Upper lobe of right lung (tissue), 1 donor: ENCODE measurements at regions not wholly inside any gene's neighbourhood (a gene's known extent, or its start where the extent isn't known, plus 50 kb on each side); places are given as distances from the start of the nearest gene placed in this dataset.

Source experiments
- ATAC-seq: fragments of 200-7000 bp; cut with Tn5 transposase; one replicate; pipeline ENCODE4 v1.9.1; 2020; ENCODE audit warnings: mild to moderate bottlenecking, moderate library complexity
- DNase-seq: peaks from one replicate; pipeline ENCODE4 v3.0.0-alpha.2; 2020
- H3K27ac ChIP-seq: fragments of 200-600 bp; one replicate; pipeline ENCODE4 v1.8.0; 2022
- H3K27me3 ChIP-seq: fragments of 200-600 bp; one replicate; pipeline ENCODE4 v1.8.0; 2022; ENCODE audit warnings: mild to moderate bottlenecking
- H3K36me3 ChIP-seq: fragments of 200-600 bp; one replicate; pipeline ENCODE4 v1.8.0; 2022
- H3K4me1 ChIP-seq: fragments of 200-600 bp; one replicate; pipeline ENCODE4 v1.8.0; 2022
- H3K4me3 ChIP-seq: fragments of 200-600 bp; one replicate; pipeline ENCODE4 v1.8.0; 2022; ENCODE audit warnings: mild to moderate bottlenecking
- H3K9me3 ChIP-seq: fragments of 200-600 bp; one replicate; pipeline ENCODE4 v1.8.0; 2022
- CTCF ChIP-seq: fragments of 200-600 bp; IDR thresholded peaks from one replicate; pipeline ENCODE4 v1.8.0; 2022; ENCODE audit warnings: antibody characterized with exemption
- intact Hi-C: fragments of 100-400 bp; cut with DNase I; formaldehyde crosslinking; loops from one replicate; pipeline ENCODE4 v1.11.0; 2022
- donor health status: DM: no; HTN: yes; CAD: no; lungs with severe emphysema.

GRCh38 chr18:57214976-57215375 lies 68.1 kb downstream of the BOD1L2 start:
- Histone ChIP-seq H3K27ac (no peak overlapping the region), H3K9me3 (no peaks in the 10 kb centered on the region), H3K36me3 (no peaks in the 10 kb centered on the region), H3K4me3 (no peak overlapping the region), H3K27me3 (no peaks in the 10 kb centered on the region), H3K4me1 (no peaks in the 10 kb centered on the region)
- ATAC-seq (no peak), DNase-seq (no peak)
- intact Hi-C loops: no loop called here
- TF ChIP-seq CTCF: no peak

- no peak overlapping the region for H3K4me3 ChIP-seq
- H3K9me3 ChIP-seq: no peaks in the 10 kb centered on the region
- no peaks in the 10 kb centered on the region for H3K4me1 ChIP-seq
- no peak for TF ChIP-seq CTCF
- H3K27ac ChIP-seq: no peak overlapping the region
- ATAC-seq (no peak), DNase-seq (no peak)
- H3K27me3 ChIP-seq: no peaks in the 10 kb centered on the region
- no peaks in the 10 kb centered on the region for H3K36me3 ChIP-seq
- intact Hi-C loops: no loop called here
Measured at GRCh38 chr18:57218281-57218680, 71.4 kb downstream of the BOD1L2 start.

- Histone ChIP-seq H3K9me3 (no peaks in the 10 kb centered on the region), H3K4me3 (no peak overlapping the region), H3K36me3 (no peaks in the 10 kb centered on the region), H3K27me3 (no peaks in the 10 kb centered on the region), H3K4me1 (no peaks in the 10 kb centered on the region), H3K27ac (no peak overlapping the region)
- TF ChIP-seq CTCF: no peak
- intact Hi-C loops: no loop called here
- ATAC-seq: no peak
- DNase-seq: no peak
Measured at GRCh38 chr18:57219964-57220363, 73.1 kb downstream of the BOD1L2 start.

- intact Hi-C loops: no loop called here
- no peaks in the 10 kb centered on the region for H3K9me3 ChIP-seq
- no peak for TF ChIP-seq CTCF
Measured at GRCh38 chr18:57220480-57220879, 73.6 kb downstream of the BOD1L2 start.

GRCh38 chr18:57220930-57221483 lies 74.1 kb downstream of the BOD1L2 start:
- Histone ChIP-seq H3K27ac (no peak overlapping the region), H3K4me3 (no peak overlapping the region), H3K36me3 (no peaks in the 10 kb centered on the region), H3K9me3 (no peaks in the 10 kb centered on the region), H3K27me3 (peaks cover 2% of the 10 kb centered on the region), H3K4me1 (no peaks in the 10 kb centered on the region)
- intact Hi-C loops: no loop called here
- no peak for TF ChIP-seq CTCF
- DNase-seq (no peak), ATAC-seq (no peak)

More at GRCh38 chr18:57220480-57220879, 73.6 kb downstream of the BOD1L2 start:
- DNase-seq (no peak), ATAC-seq (no peak)
- Histone ChIP-seq H3K4me3 (no peak overlapping the region), H3K27ac (no peak overlapping the region), H3K36me3 (no peaks in the 10 kb centered on the region), H3K4me1 (no peaks in the 10 kb centered on the region), H3K27me3 (peaks cover under 1% of the 10 kb centered on the region)
